Breast epithelium (tissue), 4 donors: ENCODE measurements at regions not wholly inside any gene's neighbourhood (a gene's known extent, or its start where the extent isn't known, plus 50 kb on each side); places are given as distances from the start of the nearest gene placed in this dataset.

Experiments used
- DNase-seq, 2 donors: peaks; one replicate each; pipeline ENCODE4 v3.0.0-alpha.2; 2019; ENCODE audit warnings: low spot score in 2 of 2
- H3K27ac ChIP-seq, 2 donors: fragments of 200-600 bp; sonication (generic) in 1 of 2; one replicate each; pipeline ENCODE4 v1.5.1; 2016 to 2019; ENCODE audit warnings: mild to moderate bottlenecking in 1 of 2
- H3K27me3 ChIP-seq, 2 donors: fragments of 200-600 bp; sonication (generic) in 1 of 2; one replicate each; pipeline versions ENCODE4 v1.5.1 to v1.6.0; 2017 to 2019; ENCODE audit warnings: control low read depth in 1 of 2, mild to moderate bottlenecking in 1 of 2
- H3K36me3 ChIP-seq: fragments of 200-600 bp; one replicate; pipeline ENCODE4 v1.5.1; 2019
- H3K4me1 ChIP-seq, 2 donors: fragments of 200-600 bp; sonication (generic); one replicate each; pipeline ENCODE4 v1.5.1; 2016 to 2019; ENCODE audit warnings: control low read depth in 1 of 2
- H3K4me3 ChIP-seq, 3 donors: fragments of 200-600 bp; sonication (generic); 1 replicate in 2 of 3; 2 replicates in 1 of 3; pipeline ENCODE4 v1.5.1; 2016 to 2019; ENCODE audit warnings: mild to moderate bottlenecking in 3 of 3, moderate library complexity in 2 of 3
- H3K9me3 ChIP-seq, 2 donors: fragments of 200-600 bp; sonication (generic) in 1 of 2; one replicate each; pipeline ENCODE4 v1.5.1; 2016 to 2019; ENCODE audit warnings: control low read depth in 1 of 2
- CTCF ChIP-seq, 3 donors: fragments of 450-650 bp; IDR thresholded peaks; one replicate each; pipeline ENCODE4 v1.5.1; 2016 to 2017; ENCODE audit warnings: antibody characterized with exemption in 3 of 3, mild to moderate bottlenecking in 3 of 3, moderate library complexity in 3 of 3
- POLR2A ChIP-seq: fragments of 450-650 bp; IDR thresholded peaks from one replicate; pipeline ENCODE4 v1.6.1; 2016; ENCODE audit warnings: antibody characterized with exemption, mild to moderate bottlenecking, moderate library complexity
- POLR2AphosphoS5 ChIP-seq, 3 donors: sonication (generic); formaldehyde crosslinking; IDR thresholded peaks; one replicate each; pipeline ENCODE4 v1.6.1; 2017; ENCODE audit warnings: antibody characterized with exemption in 3 of 3
- intact Hi-C: fragments of 100-400 bp; cut with DNase I; formaldehyde crosslinking; loops from one replicate; pipeline ENCODE4 v1.15.1; 2023; ENCODE audit warnings: low total_unique reads

- no peaks in the 10 kb centered on the region for H3K27me3 ChIP-seq
- H3K9me3 ChIP-seq = no peaks in the 10 kb centered on the region
- H3K36me3 ChIP-seq = no peaks in the 10 kb centered on the region
- H3K4me3 ChIP-seq = no peak overlapping the region
- DNase-seq = no peak
- intact Hi-C loops = no loop called here
- no peak for TF ChIP-seq POLR2A
- no peak for TF ChIP-seq CTCF (IDR thresholded peaks at IDR 0.05)
- TF ChIP-seq POLR2AphosphoS5 (IDR thresholded peaks at IDR 0.05) = no peak
- no peak overlapping the region for H3K27ac ChIP-seq
- no peaks in the 10 kb centered on the region for H3K4me1 ChIP-seq
These were observed 468.4 kb upstream of the CRIM1 start for GRCh38 chr2:35887146-35887545.

- intact Hi-C loops = loop anchor here (10.0 kb wide), 1 partner anchor 1241 kb away; no protein-coding TSS in a partner anchor
These were observed 481.7 kb upstream of the CRIM1 start for GRCh38 chr2:35873921-35874320.

GRCh38 chr2:35871672-35872071, 483.9 kb upstream of the CRIM1 start:
- H3K4me3 ChIP-seq = no peak overlapping the region
- no peaks in the 10 kb centered on the region for H3K36me3 ChIP-seq
- H3K9me3 ChIP-seq = no peaks in the 10 kb centered on the region
- H3K27me3 ChIP-seq = no peaks in the 10 kb centered on the region
- TF ChIP-seq POLR2A = no peak
- no peaks in the 10 kb centered on the region for H3K4me1 ChIP-seq
- no peak overlapping the region for H3K27ac ChIP-seq
- intact Hi-C loops = loop anchor here (10.0 kb wide), 1 partner anchor 1243 kb away; no protein-coding TSS in a partner anchor
- DNase-seq = no peak

More at GRCh38 chr2:35873921-35874320, 481.7 kb upstream of the CRIM1 start:
- H3K27ac ChIP-seq = no peak overlapping the region
- no peaks in the 10 kb centered on the region for H3K9me3 ChIP-seq
- no peaks in the 10 kb centered on the region for H3K4me1 ChIP-seq
- TF ChIP-seq POLR2AphosphoS5 (IDR thresholded peaks at IDR 0.05) (no peak), POLR2A (no peak), CTCF (IDR thresholded peaks at IDR 0.05) (no peak)
- H3K27me3 ChIP-seq = no peaks in the 10 kb centered on the region
- DNase-seq = no peak
- H3K36me3 ChIP-seq = no peaks in the 10 kb centered on the region
- H3K4me3 ChIP-seq = no peak overlapping the region

- Histone ChIP-seq H3K9me3 (no peaks in the 10 kb centered on the region), H3K4me3 (no peak overlapping the region), H3K36me3 (no peaks in the 10 kb centered on the region), H3K27ac (no peak overlapping the region), H3K27me3 (no peaks in the 10 kb centered on the region), H3K4me1 (no peaks in the 10 kb centered on the region)
- no peak for DNase-seq
- intact Hi-C loops = loop anchor here (10.0 kb wide), 1 partner anchor 1244 kb away; no protein-coding TSS in a partner anchor
- TF ChIP-seq POLR2A (no peak), CTCF (IDR thresholded peaks at IDR 0.05) (no peak)
These were observed 484.9 kb upstream of the CRIM1 start for GRCh38 chr2:35870713-35871112.

- Histone ChIP-seq H3K36me3 (no peaks in the 10 kb centered on the region), H3K27me3 (no peaks in the 10 kb centered on the region), H3K9me3 (no peaks in the 10 kb centered on the region), H3K4me3 (no peak overlapping the region), H3K4me1 (no peaks in the 10 kb centered on the region), H3K27ac (no peak overlapping the region)
- TF ChIP-seq CTCF (IDR thresholded peaks at IDR 0.05) (no peak), POLR2AphosphoS5 (IDR thresholded peaks at IDR 0.05) (no peak), POLR2A (no peak)
- intact Hi-C loops = no loop called here
- DNase-seq = no peak
These were observed 491.4 kb upstream of the CRIM1 start for GRCh38 chr2:35864141-35864540.

- TF ChIP-seq POLR2A (no peak), POLR2AphosphoS5 (IDR thresholded peaks at IDR 0.05) (no peak), CTCF (IDR thresholded peaks at IDR 0.05) (no peak)
- DNase-seq = no peak
- H3K27me3 ChIP-seq = no peaks in the 10 kb centered on the region
- no peak overlapping the region for H3K27ac ChIP-seq
- H3K4me1 ChIP-seq = no peaks in the 10 kb centered on the region
- no peaks in the 10 kb centered on the region for H3K36me3 ChIP-seq
- no peak overlapping the region for H3K4me3 ChIP-seq
- intact Hi-C loops = no loop called here
- no peaks in the 10 kb centered on the region for H3K9me3 ChIP-seq
These were observed 497.4 kb upstream of the CRIM1 start for GRCh38 chr2:35858216-35858615.
